NCI-H2171 (cell line): ENCODE measurements at regions not wholly inside any gene's neighbourhood (a gene's known extent, or its start where the extent isn't known, plus 50 kb on each side); places are given as distances from the start of the nearest gene placed in this dataset.
A peak's percentile ranks its signal among the peaks of the same experiment; 100 is the strongest.

Experiments used
- DNase-seq: peaks from one replicate; lab custom pipeline; 2025; lab: John Stamatoyannopoulos, UW

- peak; percentile 87 for DNase-seq
Observed at GRCh38 chr15:62573876-62574275, 408.8 kb upstream of the C2CD4B start.

- DNase-seq = no peak
Observed at GRCh38 chr15:62578546-62578945, 413.5 kb upstream of the C2CD4B start.

- DNase-seq = no peak
Observed at GRCh38 chr15:62578960-62579359, 413.9 kb upstream of the C2CD4B start.

- no peak for DNase-seq
Observed at GRCh38 chr15:62579842-62580241, 414.8 kb upstream of the C2CD4B start.

GRCh38 chr15:62582580-62582979, 417.5 kb upstream of the C2CD4B start:
- DNase-seq = no peak

- DNase-seq = no peak
Observed at GRCh38 chr15:62584301-62585235, 419.5 kb upstream of the C2CD4B start.

GRCh38 chr15:62588938-62589670, 424.0 kb upstream of the C2CD4B start:
- no peak for DNase-seq

- DNase-seq = no peak
Observed at GRCh38 chr15:62591842-62592838, 427.1 kb upstream of the C2CD4B start.

- DNase-seq = no peak
Observed at GRCh38 chr15:62592920-62593319, 427.8 kb upstream of the C2CD4B start.

- DNase-seq = no peak
Observed at GRCh38 chr15:62593681-62594399, 428.8 kb upstream of the C2CD4B start.

GRCh38 chr15:62598217-62598616, 433.1 kb upstream of the C2CD4B start:
- DNase-seq = no peak

- DNase-seq = no peak
Observed at GRCh38 chr15:62599791-62600777, 435.0 kb upstream of the C2CD4B start.

- no peak for DNase-seq
Observed at GRCh38 chr15:62601777-62602545, 436.9 kb upstream of the C2CD4B start.

- DNase-seq = no peak
Observed at GRCh38 chr15:62603742-62604141, 438.7 kb upstream of the C2CD4B start.

GRCh38 chr15:62605282-62605681, 437.3 kb upstream of the TPM1 start:
- DNase-seq = no peak

- no peak for DNase-seq
Observed at GRCh38 chr15:62606376-62607113, 436.0 kb upstream of the TPM1 start.

- DNase-seq = no peak
Observed at GRCh38 chr15:62607114-62607462, 435.5 kb upstream of the TPM1 start.

GRCh38 chr15:62607643-62608042, 434.9 kb upstream of the TPM1 start:
- DNase-seq = no peak

- no peak for DNase-seq
Observed at GRCh38 chr15:62608369-62608768, 434.2 kb upstream of the TPM1 start.
